LNCaP clone FGC (cell line): ENCODE measurements at regions not wholly inside any gene's neighbourhood (a gene's known extent, or its start where the extent isn't known, plus 50 kb on each side); places are given as distances from the start of the nearest gene placed in this dataset.
A peak's percentile ranks its signal among the peaks of the same experiment; 100 is the strongest.

Experiments used
- DNase-seq: peaks from one replicate; pipeline ENCODE4 v3.0.0-alpha.2; 2011; ENCODE audit warnings: low read depth
- H3K4me3 ChIP-seq: 2 replicates; pipeline ENCODE4 v1.5.1; 2011; ENCODE audit warnings: mild to moderate bottlenecking, low read depth, low read length, control low read depth
- CTCF ChIP-seq: IDR thresholded peaks from 2 replicates; pipeline ENCODE4 v1.5.1; 2012; ENCODE audit warnings: mild to moderate bottlenecking; ENCODE audit not compliant: control insufficient read depth, insufficient read depth; ENCODE audit errors: extremely low read depth

DNA sequence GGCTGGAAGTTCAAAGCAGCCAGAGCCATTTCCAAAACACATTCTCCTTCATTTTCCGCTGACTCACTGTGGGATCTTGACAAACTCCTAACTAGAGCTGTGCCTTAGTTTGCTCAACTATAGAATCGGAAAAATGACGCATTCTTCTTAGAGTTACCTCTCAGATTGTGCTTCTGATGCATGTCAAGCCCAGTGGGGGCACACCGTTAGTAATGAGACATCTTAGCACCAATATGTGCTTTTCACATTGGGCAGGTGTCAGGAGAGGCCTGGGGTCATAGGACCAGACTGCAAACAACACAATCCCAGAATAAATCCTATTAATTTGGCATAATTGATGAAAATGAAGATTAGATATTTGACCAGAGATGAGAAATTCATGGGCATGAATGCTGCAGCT is 71.3 kb upstream of the UBE3A start:
- TF ChIP-seq CTCF: no peak
- no peak overlapping the region for H3K4me3 ChIP-seq
- DNase-seq: no peak

- no peak for DNase-seq
- TF ChIP-seq CTCF: no peak
- no peak overlapping the region for H3K4me3 ChIP-seq
Measured at GRCh38 chr15:25509703-25510102, 70.9 kb upstream of the UBE3A start.

DNA sequence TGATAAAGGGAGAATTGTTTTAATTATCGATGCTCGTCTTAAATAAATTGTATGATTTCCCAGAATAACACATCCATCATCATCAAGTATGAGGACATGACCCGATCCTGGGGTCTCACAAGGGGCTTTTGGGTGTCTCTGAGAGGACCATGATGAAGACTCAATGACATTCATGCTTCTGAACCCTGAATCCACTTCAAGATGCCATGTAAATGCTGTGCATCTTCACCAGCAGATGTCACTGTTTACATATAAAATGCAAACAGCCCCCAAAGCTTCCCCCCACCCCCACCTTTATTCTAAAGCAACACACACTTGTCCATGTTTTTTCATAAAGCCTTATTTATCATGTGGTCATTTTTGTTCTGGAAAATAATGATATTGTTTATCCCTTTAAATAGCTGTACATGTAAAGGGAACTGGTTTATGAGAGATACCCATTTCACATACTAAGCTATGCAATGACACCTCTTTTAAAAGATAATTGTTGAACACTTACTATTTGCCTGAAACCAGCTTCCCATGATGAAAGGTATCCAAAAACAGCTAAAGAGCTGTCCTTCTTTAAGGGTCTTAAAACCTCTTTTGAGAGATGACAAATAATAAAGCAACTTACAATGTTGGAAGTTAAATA is 69.7 kb upstream of the UBE3A start:
- H3K4me3 ChIP-seq: no peak overlapping the region
- no peak for DNase-seq
- TF ChIP-seq CTCF: peak; percentile 88

DNA sequence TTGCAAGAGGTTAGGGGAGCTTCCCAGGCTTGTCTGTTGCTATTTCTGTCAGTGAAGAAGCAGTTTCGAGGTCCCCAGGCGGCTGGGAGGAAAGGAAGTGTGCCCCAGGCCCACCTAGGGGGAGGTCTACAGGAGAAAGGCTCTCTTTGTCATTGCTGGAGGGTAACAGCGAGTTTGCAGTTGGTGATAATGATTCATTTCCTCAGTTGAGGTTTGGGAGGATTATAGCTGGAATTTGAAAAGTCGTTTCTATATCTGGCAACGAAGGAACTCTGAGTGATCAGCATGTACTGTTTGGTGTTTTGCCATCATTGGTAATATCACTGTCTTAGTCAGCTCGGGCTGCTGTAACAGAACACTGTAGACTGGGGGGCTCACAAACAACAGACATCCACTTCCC is 65.5 kb upstream of the UBE3A start:
- no peak for DNase-seq
- no peak for TF ChIP-seq CTCF

GRCh38 chr15:25501828-25502446 is 63.1 kb upstream of the UBE3A start:
- DNase-seq: peak; percentile 41
- peak; percentile 81 for TF ChIP-seq CTCF
- H3K4me3 ChIP-seq: no peak overlapping the region

More for the DNA sequence above, 65.5 kb upstream of the UBE3A start:
- no peak overlapping the region for H3K4me3 ChIP-seq

- TF ChIP-seq CTCF: no peak
- no peak overlapping the region for H3K4me3 ChIP-seq
- no peak for DNase-seq
Measured at GRCh38 chr15:25498835-25499234, 60.0 kb upstream of the UBE3A start.

DNA sequence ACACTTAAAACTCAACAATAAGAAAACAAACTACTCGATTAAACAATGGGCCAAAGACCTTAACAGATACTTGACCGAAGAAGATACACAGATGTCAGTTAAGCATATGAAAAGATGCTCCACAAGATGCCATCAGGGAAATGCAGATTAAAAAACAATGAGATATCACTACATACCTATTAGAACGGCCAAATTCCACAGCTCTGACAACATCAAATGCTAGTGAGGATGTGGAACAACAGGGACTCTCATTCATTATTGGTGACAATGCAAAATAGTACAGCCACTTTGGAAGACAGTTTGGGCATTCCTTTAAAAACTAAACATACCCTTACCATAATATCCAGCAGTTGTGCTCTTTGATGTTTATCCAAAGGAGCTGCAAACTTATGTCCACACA is 59.1 kb upstream of the UBE3A start:
- no peak overlapping the region for H3K4me3 ChIP-seq
- TF ChIP-seq CTCF: no peak
- DNase-seq: no peak
